ENCODE measurements at regions not wholly inside any gene's neighbourhood (a gene's known extent, or its start where the extent isn't known, plus 50 kb on each side); places are given as distances from the start of the nearest gene placed in this dataset.
A peak's percentile ranks its signal among the peaks of the same experiment; 100 is the strongest.
"Not testable (repeated sequence)": the region's sequence is repeated elsewhere in the genome, so short reads cannot be mapped to it uniquely, and the experiment has no call there.

DNA sequence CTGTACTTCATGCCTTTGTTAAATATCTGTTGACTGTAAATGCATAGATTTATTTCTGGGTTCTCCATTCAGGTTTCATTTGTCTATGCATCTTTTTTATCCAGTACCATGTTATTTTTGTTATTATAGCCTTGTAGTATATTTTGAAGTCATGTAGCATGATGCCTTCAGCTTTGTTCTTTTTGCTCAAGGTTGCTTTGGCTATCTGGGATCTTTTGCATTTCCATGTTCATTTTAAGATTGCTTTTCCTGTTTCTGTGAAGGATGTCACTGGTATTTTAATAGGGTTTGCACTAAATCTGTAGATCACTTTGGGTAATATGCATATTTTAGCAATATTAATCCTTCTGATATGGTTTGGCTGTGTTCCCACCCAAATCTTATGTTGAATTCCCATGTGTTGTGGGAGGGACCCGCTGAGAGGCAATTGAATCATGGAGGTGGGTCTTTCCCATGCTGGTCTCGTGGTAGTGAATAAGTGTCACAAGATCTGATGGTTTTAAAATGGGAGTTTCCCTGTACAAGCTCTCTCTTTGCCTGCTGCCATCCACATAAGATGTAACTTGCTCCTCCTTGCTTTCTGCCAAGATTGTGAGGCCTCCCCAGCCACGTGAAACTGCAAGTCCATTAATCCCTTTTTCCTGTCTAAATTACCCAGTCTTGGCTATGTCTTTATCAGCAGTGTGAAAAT lies 302.8 kb upstream of the SEMA3C start:
- no peak for DNase-seq (ENCODE audit: low read depth)

DNA sequence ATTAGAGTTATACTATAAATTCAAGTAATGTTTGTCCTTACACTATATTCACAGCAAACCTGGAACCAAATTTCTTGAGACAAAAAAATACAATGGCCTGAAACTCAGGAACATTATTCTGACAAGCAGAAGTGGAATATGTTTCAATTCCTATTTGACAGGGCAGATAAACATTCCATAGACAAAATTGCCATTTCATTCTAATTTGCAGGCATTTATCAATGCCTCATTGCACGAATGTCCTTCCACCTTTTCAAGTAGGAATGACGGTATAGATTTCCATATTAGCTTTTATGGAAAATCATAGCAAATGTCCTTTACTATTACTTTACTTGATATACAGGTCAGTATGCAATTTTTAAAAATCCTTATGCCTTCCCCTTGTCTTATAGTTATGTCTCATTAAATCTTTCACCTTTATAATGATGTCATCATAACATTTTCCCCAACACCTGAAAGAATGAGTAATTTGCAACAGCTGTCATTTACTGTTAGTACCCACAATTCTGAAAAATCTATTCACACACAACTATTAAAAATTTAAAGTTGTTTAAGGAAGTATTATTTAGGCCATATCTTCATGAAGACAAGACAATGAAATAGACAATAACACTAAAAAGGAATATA lies 299.7 kb upstream of the SEMA3C start:
- no peak for DNase-seq (ENCODE audit: low read depth)

DNA sequence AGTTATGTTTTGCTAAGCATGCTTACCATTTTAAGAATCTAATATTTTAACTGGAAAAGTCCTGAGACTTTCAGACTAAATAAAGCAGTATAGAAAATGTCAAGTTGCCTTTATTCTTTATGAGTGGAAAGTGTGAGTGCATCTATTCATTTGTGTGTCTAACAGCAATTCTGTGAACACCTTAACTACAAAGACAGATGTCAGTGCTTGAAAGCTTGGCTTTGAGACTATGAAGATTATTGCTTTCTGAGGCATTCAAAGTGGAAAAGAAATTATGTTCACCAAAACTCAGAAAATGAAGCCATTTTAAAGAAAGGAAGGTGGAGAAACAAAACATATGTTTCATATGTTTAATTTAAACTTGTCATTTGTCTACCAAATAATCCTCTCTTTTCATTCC lies 294.5 kb upstream of the SEMA3C start:
- no peak for DNase-seq (ENCODE audit: low read depth)

DNA sequence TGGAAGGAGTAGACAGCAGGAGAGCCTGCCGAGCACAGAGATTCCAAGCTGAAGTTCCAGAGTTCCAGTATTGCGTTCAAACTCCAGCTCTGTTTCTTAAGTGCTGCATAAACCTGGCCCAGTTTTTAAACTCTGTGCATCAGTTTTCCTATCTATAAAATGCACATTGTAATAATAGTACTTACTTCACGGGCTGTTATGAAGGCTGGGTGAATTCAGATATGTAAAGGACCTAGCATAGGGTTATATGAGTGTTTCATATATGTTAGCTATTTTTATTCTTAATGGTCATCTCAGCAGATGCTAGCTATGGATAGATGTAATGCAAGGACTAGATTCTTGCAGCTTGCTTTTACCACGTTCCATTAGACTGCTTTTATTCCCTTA lies 293.1 kb upstream of the SEMA3C start:
- no peak for DNase-seq (ENCODE audit: low read depth)

DNA sequence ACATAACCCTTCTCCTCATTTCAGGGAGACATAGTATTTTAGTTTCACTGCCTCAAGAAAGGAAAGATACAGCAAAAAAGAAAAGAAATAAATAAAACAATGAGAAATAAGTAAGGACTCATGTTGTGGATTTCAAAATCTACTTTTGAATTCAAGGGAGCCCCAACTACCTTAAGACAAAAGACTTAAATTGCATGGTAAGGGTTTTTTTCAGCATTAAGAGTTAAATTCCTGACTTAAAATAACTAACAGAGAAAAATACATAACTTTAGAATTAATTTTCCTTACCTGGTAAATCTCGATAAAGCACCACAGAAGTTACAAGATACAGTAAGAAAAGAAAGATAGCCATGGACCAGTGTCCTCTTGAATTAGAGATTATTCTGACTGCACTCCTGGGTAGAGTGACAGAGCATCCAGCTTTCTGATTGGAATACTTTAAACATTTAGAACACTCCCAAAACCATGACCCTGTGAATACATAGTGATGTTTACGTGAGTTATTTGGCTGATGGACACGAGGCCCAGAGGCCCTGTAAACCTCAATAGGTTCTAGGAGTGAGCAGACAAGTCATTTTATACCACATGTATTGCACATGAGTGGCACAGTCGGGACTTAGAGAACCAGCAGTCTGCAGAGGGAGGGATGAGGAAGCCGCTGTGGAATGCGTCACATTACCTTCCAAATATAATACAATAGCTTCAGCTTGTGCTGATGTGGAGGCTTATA lies 292.5 kb upstream of the SEMA3C start:
- peak; percentile 31 for DNase-seq (ENCODE audit: low read depth)

DNA sequence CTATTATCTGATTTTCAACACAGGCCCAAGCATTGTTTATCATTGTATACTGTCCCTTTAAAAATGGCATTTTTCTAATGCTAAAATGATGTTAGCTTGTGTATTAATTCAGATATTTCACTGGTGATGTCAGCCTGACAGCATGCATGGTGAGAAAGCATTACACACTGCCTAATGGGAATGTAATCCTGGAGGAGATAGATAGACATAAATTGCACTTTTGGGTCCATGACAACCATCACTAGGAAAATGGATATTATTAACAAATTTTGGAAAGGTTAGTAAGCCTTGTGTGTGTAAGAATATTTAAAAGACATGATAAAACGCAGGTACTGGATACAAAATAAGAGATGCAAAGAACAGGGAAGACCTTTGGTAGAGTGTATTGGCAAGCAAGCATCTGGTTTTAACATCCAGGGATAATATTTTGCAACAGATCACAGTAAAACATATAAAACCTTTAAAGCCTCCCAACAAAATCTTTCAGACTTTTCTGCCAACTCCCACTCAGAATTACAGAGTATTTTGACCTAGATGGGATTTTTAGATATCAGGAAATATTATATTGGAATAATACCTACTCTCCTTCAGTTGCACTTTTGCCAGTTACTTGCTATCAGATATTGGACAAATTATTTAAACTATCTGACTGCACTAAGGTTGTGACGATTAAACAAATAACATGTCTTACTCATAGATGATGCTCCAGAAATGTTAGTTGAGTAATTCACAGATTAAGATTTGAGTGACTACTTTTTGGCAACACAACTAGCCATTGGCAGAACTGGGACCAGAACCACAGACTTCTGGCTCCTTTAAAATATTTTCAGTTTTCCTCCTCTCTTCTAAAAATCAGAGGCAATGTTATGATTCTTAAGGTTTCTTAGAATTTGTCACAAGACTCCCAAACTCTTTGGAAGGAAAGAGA lies 291.6 kb upstream of the SEMA3C start:
- no peak for DNase-seq (ENCODE audit: low read depth)

DNA sequence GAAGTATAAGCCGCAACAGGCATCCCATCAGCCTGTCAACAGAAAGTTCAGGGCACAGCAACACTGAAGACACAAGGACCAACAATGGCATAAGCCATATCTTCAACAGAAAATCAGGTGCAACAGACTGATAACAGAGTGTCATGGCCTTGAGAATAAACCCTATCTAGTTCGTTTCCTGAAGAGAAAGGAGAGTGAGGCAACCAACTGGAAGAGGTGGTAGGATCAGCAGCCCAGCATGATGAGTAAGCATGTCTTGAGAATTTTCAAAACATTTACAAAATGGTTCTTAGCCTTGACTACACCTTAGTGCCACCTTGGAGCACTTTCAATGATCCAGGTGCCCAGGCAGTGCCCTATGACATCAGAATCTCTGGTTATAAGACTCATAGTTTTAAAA lies 290.2 kb upstream of the SEMA3C start:
- DNase-seq (ENCODE audit: low read depth), result no peak

DNA sequence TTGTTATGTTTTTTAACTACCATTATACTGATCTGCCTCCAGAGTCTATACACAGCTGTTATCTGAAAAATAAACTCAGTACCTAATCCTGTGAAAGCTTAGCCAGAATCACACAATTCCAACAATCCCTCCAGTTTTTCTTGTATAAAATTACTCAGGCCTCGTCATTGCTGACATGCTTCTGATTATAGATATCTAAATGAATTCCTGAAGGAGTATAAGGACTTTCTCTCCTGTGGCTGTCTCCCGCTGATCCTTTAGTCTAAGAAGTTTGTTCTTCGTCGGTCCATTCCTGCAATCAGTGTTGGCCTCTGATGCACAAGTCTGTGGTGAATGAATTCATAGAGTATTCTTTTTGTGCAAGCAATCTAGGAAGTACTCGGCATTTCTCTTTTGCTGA lies 288.9 kb upstream of the SEMA3C start:
- DNase-seq (ENCODE audit: low read depth), result no peak

DNA sequence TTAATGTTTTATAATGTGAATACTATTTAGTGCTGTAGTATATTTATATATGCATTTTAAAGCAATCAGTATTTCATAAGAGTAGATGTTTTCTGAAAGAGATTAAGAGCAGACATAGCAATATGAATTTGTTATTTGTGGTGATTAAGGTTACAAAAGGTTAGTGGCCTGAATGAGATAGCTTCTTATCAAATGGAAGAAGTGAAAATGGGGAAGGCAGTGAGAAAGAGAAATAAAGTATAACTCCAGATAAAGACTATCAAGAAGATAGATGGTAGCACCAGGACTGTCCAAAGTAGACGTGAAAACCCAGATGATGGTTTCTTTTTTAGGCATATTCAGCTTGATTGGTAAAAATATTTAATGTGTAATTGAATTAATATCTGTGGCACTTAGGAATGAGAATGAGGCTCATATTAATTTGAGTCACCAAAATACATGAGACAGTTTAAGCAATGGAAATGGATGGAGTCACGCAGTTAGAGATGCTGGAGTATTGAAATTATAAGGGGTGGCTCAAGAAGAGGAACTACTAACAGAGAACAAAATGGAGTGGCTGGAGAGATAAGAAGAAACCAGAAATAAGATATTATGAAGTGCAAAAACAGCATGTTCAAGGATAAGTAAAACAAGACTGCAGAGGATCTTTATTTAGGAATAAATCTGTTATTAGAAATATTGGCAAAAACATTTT lies 288.0 kb upstream of the SEMA3C start:
- DNase-seq (ENCODE audit: low read depth), result no peak

DNA sequence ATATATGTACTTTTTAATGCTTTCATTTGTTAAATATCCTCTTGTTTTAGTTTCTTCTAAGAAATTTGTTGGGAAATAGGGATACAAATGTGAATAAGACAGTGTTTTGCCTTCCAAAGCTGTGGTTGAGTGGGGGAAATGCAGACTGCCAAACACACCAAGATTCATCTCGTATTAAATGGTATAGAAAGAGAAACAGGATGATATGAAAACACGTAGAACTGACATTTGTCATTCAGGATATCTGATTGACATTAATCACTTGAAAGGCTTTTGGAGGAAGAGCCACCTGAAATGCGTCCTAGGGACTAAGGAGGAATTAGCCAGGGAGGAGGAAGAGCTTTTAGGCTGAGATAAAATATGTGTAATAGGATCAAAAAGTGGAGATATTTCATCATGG lies 287.4 kb upstream of the SEMA3C start:
- DNase-seq (ENCODE audit: low read depth), result no peak

DNA sequence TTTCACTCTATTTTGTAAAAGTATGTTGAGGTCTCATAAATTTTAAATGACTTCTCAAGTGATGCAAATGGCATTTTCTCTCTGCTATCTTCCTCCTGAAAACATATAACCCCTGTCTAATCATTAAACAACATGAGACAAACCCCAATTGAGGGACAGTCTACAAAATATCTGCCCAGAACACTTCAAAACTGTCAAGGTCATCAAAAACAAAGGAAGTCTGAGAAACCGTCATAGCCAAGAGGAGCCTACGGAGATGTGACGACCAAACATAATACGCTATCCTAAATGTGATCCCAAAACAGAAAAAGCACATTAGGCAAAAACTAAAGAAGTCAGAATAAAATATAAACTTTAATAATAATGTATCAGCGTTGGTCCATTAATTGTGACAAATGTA lies 282.3 kb upstream of the SEMA3C start:
- DNase-seq (ENCODE audit: low read depth), result no peak

DNA sequence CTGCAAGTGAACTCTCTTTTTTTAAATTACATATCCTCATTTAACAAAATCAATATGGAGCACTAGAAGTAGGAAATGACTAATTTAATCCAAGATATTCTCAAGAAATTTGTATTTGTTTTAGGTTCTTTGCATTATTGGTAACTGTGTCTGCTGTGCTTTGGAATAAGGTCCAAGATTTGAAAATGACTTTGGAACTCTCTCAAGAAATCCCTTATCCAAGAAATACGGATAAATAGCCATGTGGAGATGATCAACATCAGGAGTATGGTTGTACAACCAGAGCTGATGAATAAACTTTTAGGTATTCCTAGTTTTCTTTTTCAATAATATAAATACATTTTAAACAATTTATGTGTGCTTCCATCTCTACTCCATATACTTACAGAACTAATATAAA lies 279.9 kb upstream of the SEMA3C start:
- DNase-seq (ENCODE audit: low read depth), result no peak

DNA sequence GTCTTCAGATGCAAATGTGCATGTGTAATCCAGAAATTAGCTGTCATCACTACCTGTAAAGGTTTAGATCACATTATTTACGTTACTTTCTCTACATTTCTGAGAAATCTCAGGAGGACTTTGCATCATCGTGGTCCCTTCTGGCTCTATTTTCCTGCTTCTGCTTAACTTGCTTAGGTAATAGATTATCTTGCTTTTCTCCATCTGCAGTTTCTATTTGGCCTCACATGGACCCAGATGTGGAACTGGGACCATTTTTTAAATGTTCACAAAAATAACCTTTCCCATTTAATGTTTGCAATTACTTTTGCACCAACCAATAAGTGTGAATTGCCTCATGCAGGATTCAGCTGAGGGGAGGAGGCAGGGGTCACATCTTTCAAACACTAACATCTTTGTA lies 278.4 kb upstream of the SEMA3C start:
- DNase-seq (ENCODE audit: low read depth), result no peak

DNA sequence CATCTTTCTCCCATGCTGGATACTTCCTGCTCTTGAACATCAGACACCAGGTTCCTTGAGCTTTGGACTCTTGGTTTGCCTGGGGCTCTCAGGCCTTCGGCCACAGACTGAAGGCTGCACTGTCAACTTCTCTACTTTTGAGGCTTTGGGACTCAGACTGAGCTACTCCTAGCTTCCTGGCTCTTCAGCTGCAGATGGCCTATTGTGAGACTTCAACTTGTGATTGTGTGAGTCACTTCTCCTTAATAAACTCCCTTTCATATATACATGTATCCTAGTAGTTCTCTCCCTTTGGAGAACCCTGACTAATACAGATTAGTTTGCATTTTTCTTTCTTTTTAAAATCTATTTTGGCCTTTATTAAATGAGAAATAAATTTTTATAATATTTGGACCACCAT lies 276.2 kb upstream of the SEMA3C start:
- no peak for DNase-seq (ENCODE audit: low read depth)

DNA sequence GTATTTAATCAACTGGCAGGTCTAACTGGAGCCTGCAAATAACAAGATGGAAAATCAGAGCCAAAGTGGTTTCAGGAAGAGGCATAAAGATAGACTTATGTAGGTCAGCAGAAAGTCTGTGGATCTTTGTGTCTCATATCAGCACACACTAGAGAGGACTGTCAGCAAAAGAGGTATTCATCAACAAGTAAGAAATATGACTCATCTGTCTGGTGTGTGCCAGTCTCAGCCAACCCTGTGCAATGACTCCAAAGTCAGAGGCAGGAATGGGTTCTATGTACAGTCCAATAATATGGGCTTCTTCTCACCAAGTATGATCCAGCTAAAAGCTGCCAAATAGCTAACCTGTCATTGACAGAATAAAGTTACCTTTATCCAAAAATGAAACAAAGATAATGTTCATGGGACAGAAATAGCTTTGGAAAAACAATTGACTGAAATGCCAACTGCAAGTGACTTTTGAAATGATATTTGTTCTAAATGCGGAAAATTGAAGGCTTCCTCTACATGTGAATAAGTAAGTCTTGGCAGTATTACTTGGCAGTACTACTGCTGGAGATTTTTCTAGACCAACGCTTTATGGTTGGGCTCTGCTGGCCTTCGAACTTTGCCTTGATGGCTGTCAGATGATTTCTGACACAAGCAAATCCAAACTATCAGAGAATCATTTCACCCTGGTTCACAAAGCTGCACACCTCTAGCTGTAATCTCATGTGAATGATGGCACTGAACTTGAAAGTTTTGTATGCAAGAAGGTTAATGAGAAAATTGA lies 272.3 kb upstream of the SEMA3C start:
- no peak for DNase-seq (ENCODE audit: low read depth)

DNA sequence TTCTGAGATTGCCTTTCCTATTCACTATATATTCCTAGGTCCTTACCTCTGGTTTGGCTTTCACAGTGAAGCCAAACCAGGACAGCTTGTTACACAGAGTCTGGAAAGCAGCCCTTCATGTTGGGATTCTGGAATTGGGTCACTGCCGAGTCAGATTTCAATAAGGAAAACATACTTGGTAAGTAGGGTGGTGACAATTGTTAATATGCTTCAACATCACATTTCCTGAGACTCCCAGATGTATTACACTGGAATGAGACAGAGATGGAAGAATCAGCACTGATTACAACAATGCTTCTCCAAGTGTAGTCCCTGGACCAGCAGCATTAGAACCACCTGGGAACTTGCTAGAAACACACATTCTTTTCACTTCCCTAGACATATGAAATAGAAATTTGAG lies 268.9 kb upstream of the SEMA3C start:
- no peak for DNase-seq (ENCODE audit: low read depth)

DNA sequence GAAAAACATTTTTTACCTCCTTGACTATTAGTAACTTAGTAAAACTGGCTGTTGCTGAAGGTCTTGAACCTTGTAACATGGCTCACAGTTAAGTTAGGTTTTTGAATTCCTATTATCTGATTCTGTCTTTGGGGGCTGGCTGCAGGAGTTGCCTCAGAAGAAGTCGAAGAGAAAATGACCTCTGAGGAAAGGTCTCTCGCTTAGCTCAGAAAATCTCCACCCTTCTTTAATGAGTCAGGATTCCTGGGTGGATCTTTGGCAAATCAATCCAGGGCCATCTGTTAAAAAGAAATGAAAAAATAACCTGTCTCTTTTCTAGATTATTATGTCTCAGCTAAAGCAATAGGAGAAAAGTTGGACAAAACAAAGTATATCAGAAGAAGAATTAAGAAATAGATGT lies 267.8 kb upstream of the SEMA3C start:
- no peak for DNase-seq (ENCODE audit: low read depth)

DNA sequence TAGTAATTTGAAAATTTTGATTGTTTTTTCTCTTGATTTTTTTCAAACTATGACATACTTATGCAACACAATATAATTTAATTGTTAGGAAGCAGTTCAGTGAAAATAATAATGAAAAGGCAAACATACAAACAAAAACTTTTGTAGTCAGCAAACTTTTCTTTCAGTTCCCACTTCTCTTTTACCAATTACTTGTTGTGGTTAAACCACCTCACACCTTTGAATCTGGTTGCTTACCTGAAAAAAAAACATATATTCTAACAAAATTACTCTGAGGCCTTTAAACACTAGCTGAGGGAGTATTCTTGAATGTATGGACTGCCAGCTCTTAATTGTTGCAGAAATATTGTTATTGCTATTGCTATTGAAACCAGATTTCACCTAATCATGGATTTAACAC lies 266.2 kb upstream of the SEMA3C start:
- no peak for DNase-seq (ENCODE audit: low read depth)

DNA sequence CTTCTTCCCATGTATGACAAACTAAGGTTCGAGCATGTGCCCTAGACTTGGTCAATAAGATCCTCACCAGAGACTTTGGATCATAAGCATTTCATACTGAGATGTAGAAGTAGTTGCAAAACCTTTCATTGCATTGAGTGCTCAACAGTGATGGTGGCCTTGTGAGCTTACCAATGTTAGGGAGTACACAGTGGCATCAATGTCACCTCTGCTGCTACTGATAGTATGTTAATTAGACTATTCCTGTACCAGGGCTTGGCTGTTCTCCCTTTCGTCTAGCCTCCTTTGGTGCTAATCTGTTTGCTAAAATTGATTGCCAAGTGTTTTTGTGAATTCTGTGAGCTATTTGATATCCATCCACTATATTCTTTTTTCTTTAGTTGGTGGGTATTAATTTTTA lies 264.5 kb upstream of the SEMA3C start:
- no peak for DNase-seq (ENCODE audit: low read depth)

DNA sequence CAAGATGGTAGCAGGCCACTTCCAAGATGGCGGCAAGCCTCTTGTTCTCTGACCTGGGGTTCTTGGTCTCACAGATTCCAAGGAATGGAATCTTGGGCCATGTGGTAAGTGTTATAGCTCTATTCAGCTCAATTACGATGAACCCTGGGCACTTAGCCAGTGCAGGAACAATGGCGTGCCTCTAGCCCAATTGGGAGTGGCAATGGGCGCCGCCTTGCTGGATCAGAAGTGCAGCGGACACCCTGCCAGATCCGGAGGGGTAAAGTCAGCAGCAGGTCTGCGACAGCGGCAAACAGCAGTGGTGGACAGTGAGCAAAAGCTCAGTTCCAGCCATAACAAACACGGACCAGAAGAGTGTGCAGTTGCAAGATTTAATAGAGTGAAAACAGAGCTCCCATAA lies 263.2 kb upstream of the SEMA3C start:
- not testable (repeated sequence) for DNase-seq (ENCODE audit: low read depth)

DNA sequence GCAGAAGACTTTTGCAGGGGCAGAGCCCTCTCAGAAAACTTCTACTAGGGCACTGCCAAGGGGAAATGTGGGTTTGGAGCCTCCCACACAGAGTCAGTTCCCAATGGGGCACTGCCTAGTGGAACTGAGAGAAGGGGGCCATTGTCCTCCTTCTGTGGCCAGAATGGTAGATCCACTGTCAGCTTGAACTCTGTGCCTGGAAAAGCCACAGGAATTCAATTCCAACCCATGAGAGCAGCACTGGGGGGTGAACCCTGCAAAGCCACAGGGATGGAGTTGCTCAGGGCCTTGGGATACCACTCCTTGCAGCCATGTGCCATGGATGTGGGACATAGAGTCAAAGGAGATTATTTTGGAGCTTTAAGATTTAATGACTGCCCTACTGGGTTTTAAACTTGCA lies 262.2 kb upstream of the SEMA3C start:
- DNase-seq (ENCODE audit: low read depth), result no peak

Data from GM04503 (cell line).